HG02981 (cell line): ENCODE measurements at regions not wholly inside any gene's neighbourhood (a gene's known extent, or its start where the extent isn't known, plus 50 kb on each side); places are given as distances from the start of the nearest gene placed in this dataset.

Experiments
- ATAC-seq: cut with Tn5 transposase; IDR thresholded peaks from one replicate; pipeline ENCODE4 v1.9.1; 2021; ENCODE audit warnings: mild to moderate bottlenecking, moderate library complexity; ENCODE audit not compliant: unreplicated experiment

DNA sequence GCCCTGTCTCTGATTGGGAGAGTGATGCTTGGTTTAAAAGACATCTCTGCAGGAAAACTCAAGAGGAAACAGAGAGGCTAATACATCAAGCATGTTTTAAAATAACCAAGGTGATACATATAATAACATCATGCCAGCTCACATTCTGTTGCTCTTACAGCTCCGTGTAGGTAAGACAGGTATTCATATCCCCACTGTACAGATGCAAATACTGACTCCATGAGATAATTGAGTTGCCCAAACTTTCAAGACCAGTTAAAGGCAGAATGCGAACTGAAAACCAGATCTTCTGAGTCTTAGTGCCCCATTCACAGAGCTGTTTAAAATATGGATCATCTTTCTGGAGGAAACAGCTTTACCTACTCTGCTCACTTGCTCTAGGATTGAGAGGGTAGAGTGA is 214.0 kb downstream of the PIK3R1 start:
- ATAC-seq, result no peak

DNA sequence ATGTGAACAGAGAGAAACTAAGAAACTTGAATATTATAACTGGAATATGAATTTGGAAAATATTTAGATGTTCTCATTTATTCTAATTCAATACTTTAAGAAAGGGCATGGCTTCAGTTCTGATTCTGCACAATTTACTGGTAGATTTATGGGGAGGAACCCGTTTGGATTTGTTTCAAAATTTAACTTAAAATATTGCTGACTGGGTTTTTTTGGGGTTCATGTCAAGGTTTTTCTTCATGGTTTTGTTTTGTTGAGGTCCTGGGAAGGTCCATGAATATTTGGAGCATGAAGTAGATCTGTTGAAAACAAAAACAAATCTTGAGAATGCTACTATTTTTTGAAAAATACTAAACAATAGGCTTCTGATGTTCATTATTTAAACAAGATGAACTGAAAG is 214.7 kb downstream of the PIK3R1 start:
- no peak for ATAC-seq

GRCh38 chr5:68431186-68431585 is 215.6 kb downstream of the PIK3R1 start:
- ATAC-seq, result no peak

- ATAC-seq, result no peak
Measured at GRCh38 chr5:68431601-68432337, 216.2 kb downstream of the PIK3R1 start.

- no peak for ATAC-seq
Measured at GRCh38 chr5:68432682-68433081, 217.1 kb downstream of the PIK3R1 start.

DNA sequence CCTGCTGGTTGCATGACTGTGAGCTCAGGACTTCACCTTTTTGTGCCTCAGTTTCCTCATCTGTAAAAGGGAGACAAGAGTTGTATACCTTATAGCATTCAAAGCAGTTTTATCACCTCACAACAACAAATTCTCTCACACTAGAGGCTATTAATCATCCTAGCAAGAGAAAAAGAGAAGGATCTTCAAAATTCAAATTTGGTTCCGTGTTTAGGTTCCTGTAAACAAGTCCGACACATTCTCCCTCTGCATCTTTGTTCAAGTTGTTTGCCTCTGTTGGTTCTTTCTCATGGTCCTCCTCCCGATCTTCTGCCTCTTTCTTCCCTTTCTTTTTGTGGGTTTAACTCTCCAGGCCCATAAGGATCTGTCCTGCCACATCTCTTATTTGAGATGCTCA is 218.0 kb downstream of the PIK3R1 start:
- no peak for ATAC-seq

DNA sequence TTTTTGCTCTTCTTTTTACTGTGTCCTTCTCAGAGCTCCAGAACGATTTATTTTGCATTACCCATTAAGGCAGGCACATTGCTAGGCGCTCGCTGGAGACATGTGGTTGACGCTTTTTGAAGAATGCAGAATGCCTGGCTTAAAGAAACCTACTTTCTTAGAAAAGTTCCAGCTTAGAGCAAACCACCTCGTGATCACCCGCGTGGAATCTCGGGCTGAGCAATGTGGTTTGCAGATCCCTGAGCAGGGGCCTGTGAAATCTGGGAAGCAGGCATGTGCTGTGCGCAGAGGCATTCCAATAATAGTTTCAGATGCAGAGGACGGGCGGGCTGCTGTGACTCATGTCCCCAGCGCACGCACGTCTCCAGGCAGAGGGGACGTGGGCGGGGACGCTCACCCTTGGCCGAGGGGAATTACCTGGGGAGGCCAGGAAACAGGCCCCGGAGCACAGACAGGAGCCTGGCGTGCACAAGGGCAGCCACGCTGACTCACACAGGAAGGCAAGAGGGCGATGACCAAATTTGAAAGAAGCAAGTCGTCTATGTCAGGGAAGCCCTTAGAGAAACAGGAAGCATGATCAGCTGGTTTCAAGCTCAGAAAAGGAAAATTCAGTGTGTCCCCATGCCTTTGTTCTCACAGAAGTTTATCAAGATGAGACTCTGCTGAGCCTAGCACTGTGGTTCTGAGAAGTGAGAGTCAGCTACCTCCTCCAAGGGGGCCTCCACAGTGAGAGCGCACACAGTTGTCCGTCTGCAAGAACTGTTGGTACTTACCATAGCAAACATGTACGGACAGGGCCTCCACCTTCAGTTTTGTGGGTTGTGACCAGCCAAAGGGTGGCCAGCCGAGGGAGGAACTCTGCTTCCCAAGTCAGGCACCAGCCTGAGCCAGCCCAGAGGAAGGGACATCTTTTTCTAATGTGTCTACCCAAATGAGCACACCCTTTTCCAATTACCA is 218.6 kb downstream of the PIK3R1 start:
- peak; percentile 97 for ATAC-seq

DNA sequence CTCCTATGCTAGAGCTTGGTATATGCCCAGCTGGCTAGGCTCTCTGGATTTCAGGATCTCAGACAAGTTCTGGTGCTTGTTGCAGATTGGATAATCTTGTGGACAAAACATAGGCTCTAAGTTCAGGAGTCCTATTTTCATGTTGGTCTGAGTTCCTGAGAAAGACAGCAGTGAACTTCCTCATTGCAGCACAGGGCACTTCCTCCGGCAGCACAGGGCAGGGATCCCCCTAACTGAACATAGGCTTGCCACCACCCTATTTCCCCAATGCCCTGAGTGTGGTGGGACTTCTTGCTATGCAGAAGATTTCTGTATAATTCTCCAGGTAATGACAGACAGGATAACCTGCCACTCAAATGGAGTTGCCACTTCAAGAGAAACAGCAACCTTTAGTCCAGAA is 220.1 kb downstream of the PIK3R1 start:
- no peak for ATAC-seq

DNA sequence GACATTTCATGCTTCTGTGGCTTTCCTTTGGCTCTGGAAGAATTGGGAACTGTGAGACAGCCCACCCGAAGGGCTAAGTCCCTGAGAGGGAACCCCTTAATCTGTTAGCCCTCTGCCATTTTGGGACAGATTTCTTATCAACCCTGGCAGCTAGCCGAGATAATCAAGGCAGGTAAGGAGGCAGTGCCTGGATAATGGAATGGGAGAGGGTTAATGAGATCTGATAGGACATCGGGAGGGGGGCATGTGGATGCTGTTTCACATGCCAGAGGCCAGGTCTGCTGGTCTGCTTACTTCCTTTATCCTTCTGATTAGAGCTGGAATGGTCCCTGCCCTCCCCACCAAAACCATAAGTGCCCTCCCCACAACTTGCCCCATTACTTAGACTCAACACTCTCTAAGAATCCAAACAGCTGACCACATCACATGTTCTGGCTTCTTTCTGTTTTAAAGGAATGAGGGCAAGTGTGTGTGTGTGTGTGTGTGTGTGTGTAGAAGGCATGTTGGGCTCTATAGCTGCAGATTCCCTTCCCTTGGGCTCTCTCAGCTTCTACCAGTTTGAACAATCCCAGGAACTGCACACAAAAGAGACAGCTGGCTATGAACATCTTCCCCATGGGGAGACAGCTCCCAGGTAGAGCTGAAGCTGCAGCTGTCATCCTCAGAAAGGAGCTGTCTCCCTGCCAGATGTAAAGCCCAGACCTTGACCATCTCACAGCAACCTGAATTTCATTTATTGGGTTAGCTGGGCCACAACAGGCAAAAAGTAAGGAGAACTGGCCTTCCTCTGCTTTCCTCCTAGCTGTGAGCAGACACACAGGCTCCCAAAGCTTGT is 221.3 kb downstream of the PIK3R1 start:
- no peak for ATAC-seq

DNA sequence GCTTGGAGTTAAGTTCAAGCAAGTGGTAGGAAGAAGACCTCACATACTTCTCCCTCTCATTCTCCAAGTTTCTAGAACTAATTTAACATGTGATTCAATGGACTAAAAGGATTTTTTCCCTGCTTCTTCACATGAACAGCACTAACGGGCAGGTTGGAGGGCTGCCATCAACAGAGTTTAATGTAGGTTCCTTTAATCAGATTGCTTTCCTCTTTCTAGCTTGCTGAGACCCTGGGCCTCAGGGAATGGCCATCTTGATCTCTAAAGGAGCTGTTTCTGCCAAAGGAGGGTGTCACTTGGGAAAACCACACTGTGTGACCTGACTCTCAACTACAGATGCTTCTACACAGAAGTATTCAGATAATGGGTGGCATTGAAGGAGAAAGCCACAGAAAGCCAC is 223.3 kb downstream of the PIK3R1 start:
- no peak for ATAC-seq

DNA sequence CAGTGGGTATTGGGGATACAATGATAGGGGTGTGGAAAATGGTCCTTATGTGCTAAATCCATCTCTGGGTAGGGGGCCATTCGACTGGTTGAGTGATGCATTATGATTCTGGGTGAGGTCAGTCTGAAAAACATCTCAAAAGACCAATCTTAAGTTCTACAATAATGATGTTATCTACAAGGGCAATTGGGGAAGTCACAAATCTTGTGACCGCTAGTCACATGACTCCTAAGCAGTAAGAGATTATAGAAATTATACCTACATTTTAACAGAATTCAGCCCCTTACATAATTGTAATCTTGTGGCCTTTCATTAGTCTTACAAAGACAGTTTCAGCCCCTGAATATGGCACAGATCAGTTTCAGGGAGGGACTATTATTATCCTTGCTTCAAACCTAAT is 224.7 kb downstream of the PIK3R1 start:
- ATAC-seq, result no peak

- ATAC-seq, result no peak
Measured at GRCh38 chr5:68440651-68441050, 225.1 kb downstream of the PIK3R1 start.

DNA sequence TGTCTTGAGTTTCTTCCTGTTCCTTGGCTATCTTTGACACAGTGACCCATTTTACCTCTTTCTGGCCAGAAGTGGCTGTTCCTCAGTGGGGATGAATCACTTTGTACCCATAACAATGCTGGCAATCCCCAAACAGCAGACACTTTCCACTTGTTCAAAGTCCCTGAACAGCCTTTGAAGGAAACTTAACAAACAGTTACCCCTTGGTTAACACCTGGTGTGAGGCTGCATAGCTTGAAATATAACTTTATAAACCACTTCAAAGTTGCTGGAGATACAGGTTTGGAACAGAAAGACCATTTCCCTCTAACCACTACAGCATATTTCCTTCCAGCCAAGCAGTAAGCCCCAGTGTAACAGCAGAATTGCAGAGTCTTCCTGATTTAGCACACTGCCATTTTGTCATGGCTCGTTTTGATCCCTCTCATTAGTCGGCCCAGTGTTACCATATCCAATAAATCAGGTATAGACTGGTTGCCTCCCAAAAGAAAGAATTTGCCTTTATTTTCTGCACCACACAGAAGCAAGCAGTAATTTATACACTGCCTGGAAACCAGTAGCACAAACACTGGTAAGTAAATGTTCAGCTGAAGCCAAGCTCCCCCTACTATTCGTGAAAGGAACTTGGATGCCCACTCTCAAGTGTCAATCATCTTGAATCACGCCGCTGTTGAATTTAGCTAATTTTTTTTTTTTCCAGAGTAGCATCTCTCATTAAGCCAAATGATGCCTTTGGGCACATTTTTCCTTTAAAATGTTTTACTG is 225.9 kb downstream of the PIK3R1 start:
- ATAC-seq, result no peak

DNA sequence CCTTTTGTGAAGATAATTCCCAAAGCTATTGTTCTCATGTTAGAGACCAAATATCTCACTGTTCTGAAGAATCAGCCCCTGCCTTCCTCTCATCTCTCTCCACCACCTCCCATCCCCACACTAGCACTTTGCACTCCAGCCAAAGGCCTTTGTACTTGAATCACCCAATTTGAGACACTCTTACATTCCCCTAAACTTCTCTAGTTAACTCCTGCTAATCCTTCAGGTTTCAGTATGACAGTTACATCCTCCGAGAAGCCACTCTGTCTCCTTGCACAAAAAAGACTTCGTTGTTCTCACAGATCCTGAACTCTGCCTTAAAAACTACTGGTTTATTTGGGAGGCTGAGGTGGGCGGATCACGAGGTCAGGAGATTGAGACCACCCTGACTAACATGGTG is 227.5 kb downstream of the PIK3R1 start:
- no peak for ATAC-seq

DNA sequence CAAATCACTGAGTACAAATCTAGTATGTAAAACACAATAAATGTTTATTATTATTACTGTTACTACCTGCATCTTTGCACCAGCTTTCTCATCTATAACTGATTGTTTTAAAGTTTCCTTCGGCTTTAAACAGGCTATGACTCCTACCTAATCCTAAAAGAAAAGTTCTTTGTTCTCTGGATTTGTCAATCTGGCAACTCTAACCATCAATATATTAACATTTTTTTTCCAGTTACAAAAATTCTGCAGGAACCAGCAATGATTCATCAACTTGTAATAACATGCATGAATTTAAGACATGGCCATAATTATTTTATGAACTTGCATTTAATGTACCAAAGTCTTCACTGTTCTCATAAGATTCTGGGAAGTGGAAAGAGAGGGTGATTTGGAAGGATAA is 228.5 kb downstream of the PIK3R1 start:
- ATAC-seq, result no peak

GRCh38 chr5:68444833-68445232 is 229.3 kb downstream of the PIK3R1 start:
- ATAC-seq, result no peak

DNA sequence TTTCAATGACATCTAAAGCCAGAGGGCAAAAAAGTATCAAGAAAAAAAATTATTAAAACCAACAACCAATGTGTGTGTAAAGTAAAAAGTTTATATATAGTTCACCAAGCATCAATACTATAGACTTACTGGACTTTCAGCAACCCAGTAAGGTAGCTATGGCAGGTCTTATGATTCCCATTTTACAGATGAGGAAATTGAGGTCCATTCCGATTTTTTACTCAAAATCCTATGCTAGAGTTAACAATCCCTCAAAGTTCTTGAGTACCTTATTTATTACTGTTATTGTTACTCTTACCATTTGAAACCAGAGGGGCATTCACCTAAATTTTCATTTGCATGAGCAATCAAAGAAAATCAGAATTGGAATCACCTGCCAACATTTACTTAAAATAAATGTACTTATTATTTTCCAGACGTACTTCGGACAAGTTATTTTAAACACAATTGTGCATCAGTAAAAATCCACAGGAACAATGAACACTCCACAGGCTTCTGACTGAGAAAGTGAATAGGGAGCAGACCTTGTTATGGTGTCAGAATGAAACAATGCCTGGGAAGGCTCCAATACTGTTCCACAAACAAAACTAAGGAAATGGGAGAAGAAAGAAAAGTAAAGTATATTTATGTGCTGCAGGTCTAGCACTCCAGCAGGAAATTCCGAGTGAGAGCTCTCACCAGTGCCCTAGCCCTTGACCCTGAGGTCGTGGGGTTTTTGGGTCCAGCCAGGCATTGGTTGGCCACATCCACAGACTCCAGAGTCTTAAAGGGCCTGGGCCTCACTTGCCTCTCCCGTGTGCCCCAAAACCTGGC is 229.9 kb downstream of the PIK3R1 start:
- no peak for ATAC-seq

GRCh38 chr5:68446070-68446357 is 230.5 kb downstream of the PIK3R1 start:
- no peak for ATAC-seq

- ATAC-seq, result peak; percentile 71
Measured at GRCh38 chr5:68446487-68446894, 230.9 kb downstream of the PIK3R1 start.
